Epithelial cell of esophagus (primary cell): ENCODE measurements at regions not wholly inside any gene's neighbourhood (a gene's known extent, or its start where the extent isn't known, plus 50 kb on each side); places are given as distances from the start of the nearest gene placed in this dataset.

ENCODE experiments used
- DNase-seq: peaks from one replicate; pipeline ENCODE4 v3.0.0; 2010; ENCODE audit warnings: low read depth
- H3K4me3 ChIP-seq: 2 replicates; pipeline ENCODE4 v1.5.1; 2011; ENCODE audit warnings: mild to moderate bottlenecking, low read length, control low read depth
- TF ChIP-seq, protein P1 (sequence below): IDR thresholded peaks from 2 replicates; pipeline ENCODE4 v1.5.1; 2011; ENCODE audit warnings: low read depth, mild to moderate bottlenecking, low read length, control low read depth, inconsistent platforms; ENCODE audit not compliant: insufficient read depth; ENCODE audit errors: missing control alignments

DNA sequence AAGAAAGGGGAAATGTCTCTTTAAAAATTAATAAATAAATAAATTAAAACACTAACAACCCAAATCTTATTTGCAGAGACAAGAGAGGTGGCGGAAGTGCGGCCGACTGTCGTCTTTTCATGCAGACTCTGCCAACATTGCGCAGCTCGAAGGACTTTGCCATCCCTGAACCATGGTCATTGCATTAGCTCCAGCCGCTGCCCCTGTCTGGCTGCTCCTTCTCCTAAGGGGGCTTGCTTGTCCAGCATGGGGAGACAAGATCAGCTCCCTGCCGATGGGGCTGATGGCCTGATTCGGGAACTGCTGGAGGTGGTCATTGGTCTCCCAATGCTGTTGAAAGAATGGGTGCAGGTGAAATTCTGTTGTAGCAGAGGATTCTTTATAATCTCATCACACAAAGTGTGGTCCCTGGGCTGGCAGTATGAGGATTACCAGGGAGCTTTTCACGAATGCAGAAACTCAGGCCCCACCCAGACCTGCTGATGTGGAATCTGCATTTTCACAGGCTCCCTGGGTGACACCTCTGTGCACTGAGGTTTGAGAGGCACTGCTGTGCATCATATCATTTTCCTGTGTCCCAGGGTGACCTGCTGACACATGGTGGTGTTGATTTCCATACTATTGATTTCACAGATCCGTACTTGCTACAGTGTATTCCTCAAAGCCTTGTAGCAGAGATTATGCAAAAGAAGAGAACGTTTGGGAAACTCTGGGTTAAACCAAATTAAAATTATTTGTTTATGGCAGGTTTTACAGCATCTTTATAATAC is 172.4 kb upstream of the ZMIZ1 start:
- no peak overlapping the region for H3K4me3 ChIP-seq
- DNase-seq: no peak
- TF ChIP-seq, protein P1, sequence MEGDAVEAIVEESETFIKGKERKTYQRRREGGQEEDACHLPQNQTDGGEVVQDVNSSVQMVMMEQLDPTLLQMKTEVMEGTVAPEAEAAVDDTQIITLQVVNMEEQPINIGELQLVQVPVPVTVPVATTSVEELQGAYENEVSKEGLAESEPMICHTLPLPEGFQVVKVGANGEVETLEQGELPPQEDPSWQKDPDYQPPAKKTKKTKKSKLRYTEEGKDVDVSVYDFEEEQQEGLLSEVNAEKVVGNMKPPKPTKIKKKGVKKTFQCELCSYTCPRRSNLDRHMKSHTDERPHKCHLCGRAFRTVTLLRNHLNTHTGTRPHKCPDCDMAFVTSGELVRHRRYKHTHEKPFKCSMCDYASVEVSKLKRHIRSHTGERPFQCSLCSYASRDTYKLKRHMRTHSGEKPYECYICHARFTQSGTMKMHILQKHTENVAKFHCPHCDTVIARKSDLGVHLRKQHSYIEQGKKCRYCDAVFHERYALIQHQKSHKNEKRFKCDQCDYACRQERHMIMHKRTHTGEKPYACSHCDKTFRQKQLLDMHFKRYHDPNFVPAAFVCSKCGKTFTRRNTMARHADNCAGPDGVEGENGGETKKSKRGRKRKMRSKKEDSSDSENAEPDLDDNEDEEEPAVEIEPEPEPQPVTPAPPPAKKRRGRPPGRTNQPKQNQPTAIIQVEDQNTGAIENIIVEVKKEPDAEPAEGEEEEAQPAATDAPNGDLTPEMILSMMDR: no peak

DNA sequence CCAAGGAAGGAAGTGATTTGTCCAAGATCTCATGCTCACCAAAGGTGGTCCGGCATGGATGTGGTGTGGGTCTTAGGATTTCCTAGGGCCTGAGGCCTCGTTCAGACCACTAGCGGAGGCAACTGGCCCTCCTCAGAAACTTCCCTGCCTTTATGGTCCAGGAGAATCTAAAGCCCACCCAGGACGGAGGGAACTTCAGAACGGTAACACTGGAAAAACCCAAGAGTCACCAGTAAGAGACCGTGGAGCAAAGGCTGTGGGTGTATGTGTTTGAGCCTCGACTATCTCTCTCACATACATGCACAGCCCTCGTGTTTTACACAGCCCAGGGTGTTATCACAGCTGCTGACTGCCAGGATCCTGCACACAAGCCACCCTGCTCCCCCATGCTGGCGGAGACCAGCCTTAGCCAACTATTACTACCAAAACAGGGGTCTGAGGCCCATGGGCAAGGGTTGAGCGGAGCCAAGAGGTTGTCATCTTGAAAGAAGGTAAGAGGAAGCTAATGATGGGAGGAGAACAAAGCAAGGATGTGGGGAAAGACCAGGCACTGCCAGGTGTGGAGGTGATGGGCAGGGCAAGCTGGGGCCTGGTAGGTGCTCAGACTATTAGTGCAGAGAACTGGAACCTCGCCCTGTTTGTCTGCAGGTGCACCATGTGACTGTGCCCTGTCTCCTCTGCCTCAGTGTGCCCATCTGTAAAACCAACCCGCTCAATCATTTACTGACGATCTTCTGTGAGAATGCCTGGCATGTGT is 170.2 kb upstream of the ZMIZ1 start:
- TF ChIP-seq, protein P1: no peak
- DNase-seq: no peak

DNA sequence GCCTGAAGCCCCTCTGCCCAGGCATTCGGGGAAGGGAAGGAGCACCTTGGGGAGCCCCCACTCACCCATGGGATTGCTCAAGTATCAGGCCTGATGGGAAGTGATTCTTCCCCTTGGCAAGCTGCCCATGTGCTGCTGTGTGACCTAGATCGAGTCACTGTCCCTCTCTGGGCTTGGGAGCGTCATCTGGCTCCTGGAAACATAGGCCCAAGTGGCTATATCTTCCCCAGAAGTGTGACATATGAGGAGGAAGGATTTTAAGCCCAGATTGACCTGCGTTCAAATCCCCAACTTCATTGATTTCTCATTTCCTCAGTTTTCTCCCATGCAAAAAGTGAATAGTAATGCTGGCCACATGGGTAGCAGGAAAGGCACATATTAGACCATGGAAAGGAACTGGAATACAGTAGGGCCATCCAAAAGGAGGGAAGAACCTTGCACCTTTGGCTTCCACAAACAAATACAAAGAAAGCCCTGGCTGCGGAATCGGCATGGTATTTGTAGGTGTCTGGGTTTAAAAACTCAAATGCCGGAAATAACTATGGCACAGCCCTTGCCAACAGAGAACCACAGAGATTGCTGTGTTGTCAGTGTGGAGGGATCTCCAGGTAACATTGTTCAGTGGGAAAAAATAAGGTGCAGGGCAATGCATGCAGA is 169.5 kb upstream of the ZMIZ1 start:
- no peak for DNase-seq

More for the DNA sequence above, 170.2 kb upstream of the ZMIZ1 start:
- no peak overlapping the region for H3K4me3 ChIP-seq

DNA sequence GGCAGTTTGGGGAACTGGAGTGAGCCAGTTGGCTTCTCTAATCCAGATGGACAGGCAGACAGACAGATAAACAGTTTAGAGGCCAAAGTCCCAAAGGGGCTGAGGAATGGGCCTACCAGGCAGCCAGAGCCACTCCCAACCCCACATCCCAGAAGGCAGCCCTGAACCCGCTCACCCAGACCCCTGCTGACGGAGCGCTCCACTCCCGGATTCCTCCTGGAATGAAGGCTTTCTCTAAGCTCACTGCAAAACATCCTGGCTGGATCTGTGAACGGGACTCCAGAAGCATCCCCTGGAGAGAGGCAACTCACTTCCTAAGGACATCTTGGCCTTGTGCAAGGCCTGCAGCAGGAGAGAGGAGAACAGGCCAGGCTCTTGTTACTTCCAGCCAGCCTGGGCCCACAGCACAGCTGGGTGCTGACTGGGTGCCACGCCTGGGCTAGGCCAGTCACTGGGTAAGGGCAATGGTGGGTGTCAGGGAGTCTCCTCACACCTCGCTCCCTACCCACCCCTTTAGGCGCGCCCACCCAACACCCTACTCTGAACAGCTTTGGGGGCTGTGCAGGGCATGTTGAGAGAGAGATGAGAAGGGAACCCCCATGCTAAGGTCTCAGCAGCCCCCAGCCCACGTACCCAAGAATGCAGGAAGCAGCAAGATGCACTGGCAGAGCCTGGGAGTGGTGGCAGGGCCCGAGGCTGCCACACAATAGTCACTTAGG is 168.6 kb upstream of the ZMIZ1 start:
- DNase-seq: no peak
- TF ChIP-seq, protein P1: no peak
- no peak overlapping the region for H3K4me3 ChIP-seq

More for the DNA sequence above, 169.5 kb upstream of the ZMIZ1 start:
- TF ChIP-seq, protein P1: no peak
- no peak overlapping the region for H3K4me3 ChIP-seq

DNA sequence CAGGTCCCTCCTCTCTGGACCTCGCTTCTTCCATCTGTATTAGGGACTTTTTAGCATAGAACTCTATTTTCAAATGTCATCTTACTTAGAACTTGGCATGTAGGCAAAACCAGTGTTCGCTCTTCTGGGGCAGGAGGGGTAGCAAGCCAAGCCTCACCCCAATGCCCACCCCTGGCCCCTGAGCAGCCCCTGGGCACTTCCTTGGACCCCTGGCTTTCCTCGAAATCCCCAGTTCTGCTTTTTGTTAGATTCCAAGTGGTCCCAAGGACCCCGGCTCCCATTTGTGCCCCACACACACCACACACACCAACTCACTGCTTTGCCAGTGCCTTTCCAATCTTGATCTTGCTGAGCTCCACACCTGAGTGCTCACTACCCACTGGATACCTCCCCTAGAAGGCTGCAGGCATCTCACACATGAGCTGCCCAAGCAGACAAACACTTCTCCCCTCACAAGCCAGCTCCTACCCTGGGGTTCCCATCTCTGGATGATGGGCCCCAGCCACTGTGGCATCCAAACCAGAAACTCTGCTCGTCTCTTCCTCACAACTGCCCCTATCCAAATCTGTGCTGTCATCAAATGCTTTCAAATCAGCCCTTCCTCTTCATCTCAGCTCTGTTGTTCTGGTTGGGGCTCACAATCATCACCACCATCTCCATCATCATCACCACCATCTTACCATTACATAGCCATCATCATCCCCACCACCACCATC is 167.9 kb upstream of the ZMIZ1 start:
- no peak overlapping the region for H3K4me3 ChIP-seq
- no peak for DNase-seq
- TF ChIP-seq, protein P1: no peak

DNA sequence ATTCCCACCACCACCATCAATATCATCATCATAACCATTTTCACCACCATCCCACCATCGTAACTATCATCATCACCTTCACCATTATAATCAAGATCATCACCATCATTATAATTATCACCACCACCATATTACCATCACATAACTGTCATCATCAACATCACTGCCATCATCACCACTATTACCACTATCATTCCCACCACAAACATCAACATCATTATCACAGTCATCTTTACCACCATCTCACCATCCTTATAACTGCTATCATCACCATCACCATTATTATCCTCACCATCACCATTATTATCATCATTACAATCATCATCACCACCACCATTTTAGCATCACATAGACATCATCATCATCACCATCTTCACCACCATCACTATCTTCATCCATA is 167.1 kb upstream of the ZMIZ1 start:
- no peak for DNase-seq
- TF ChIP-seq, protein P1: no peak
- H3K4me3 ChIP-seq: no peak overlapping the region
